Hepatocyte (in vitro differentiated cells): ENCODE measurements at regions not wholly inside any gene's neighbourhood (a gene's known extent, or its start where the extent isn't known, plus 50 kb on each side); places are given as distances from the start of the nearest gene placed in this dataset.

Experiments used
- EZH2 ChIP-seq: fragments of 200-600 bp; sonication (generic); IDR thresholded peaks from 2 replicates; pipeline ENCODE4 v1.6.1; 2016; ENCODE audit warnings: antibody characterized with exemption, mild to moderate bottlenecking, borderline replicate concordance
- EZH2phosphoT487 ChIP-seq: fragments of 200-600 bp; sonication (generic); IDR thresholded peaks from one replicate; pipeline ENCODE4 v1.6.1; 2018; ENCODE audit warnings: antibody characterized with exemption, mild to moderate bottlenecking, low read depth, moderate library complexity; ENCODE audit not compliant: unreplicated experiment, severe bottlenecking
- TF ChIP-seq, protein P1 (sequence below): fragments of 200-600 bp; sonication (generic); IDR thresholded peaks from 2 replicates; pipeline ENCODE4 v1.5.1; 2016; ENCODE audit warnings: antibody characterized with exemption, mild to moderate bottlenecking; ENCODE audit not compliant: poor library complexity

DNA sequence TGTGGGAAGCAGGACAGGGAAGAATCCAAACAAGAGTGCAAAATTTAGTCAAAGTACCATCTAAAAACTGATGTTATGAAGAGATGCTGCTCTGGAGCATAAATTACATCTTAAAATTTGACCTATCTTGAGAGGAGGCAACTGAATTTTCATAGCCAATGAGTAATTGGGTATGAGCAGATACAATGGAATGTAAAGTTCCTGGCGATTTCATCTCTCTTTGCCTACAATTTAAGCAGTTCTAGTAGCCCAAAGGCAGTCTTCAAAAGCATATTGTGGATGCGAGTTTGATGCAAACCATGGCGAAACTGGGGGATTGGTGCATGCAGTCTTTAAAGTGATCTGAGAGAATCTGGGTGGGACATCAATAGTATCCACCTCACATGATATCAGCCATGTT lies 1265.9 kb downstream of the BRINP3 start:
- TF ChIP-seq, protein P1, sequence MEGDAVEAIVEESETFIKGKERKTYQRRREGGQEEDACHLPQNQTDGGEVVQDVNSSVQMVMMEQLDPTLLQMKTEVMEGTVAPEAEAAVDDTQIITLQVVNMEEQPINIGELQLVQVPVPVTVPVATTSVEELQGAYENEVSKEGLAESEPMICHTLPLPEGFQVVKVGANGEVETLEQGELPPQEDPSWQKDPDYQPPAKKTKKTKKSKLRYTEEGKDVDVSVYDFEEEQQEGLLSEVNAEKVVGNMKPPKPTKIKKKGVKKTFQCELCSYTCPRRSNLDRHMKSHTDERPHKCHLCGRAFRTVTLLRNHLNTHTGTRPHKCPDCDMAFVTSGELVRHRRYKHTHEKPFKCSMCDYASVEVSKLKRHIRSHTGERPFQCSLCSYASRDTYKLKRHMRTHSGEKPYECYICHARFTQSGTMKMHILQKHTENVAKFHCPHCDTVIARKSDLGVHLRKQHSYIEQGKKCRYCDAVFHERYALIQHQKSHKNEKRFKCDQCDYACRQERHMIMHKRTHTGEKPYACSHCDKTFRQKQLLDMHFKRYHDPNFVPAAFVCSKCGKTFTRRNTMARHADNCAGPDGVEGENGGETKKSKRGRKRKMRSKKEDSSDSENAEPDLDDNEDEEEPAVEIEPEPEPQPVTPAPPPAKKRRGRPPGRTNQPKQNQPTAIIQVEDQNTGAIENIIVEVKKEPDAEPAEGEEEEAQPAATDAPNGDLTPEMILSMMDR: no peak
- TF ChIP-seq EZH2 (no peak), EZH2phosphoT487 (no peak)
